ENCODE measurements at regions not wholly inside any gene's neighbourhood (a gene's known extent, or its start where the extent isn't known, plus 50 kb on each side); places are given as distances from the start of the nearest gene placed in this dataset.

GRCh38 chr18:27240383-27240782, 55.3 kb upstream of the CHST9 start:
- WGBS, 2 experiments (ENCODE audit: extremely low coverage in 2 of 2, insufficient read length in 1 of 2) = no CpG with 5 or more reads among the region's 3 CpGs
- Histone ChIP-seq H3K9ac (ENCODE audit: low read depth, low read length) (no peak overlapping the region), H3K23ac (ENCODE audit: low read depth, low read length) (no peak overlapping the region), H2BK120ac (ENCODE audit: low read depth, low read length) (no peak overlapping the region), H4K5ac (ENCODE audit: low read depth, low read length) (no peak overlapping the region), H3K4me2 (ENCODE audit: low read depth, low read length) (no peak overlapping the region), H2AFZ (replicated peaks; ENCODE audit: low read length, poor library complexity) (no peak overlapping the region), H3K56ac (ENCODE audit: extremely low read depth, insufficient read depth, low read length) (no peak overlapping the region), H4K8ac (ENCODE audit: low read depth in 2 of 2, low read length in 2 of 2) (no peak overlapping the region), H3K9me3 (ENCODE audit: control insufficient read depth, insufficient read depth, low read length) (no peaks in the 10 kb centered on the region), H3K14ac (replicated peaks; ENCODE audit: low read depth, low read length) (no peak overlapping the region), H2BK15ac (ENCODE audit: low read depth, low read length) (no peak overlapping the region), H3K36me3 (ENCODE audit: control insufficient read depth, insufficient read depth, low read length) (no peaks in the 10 kb centered on the region), H2AK9ac (replicated peaks; ENCODE audit: low read depth, low read length, poor library complexity) (no peak overlapping the region), H3K27ac (ENCODE audit: insufficient read depth, low read length) (no peak overlapping the region), H3K4me1 (ENCODE audit: control insufficient read depth, insufficient read depth, low read length) (no peaks in the 10 kb centered on the region), H3K18ac (ENCODE audit: low read depth, low read length) (no peak overlapping the region), H3K27me3 (ENCODE audit: control insufficient read depth, insufficient read depth, low read length) (no peaks in the 10 kb centered on the region), H3K4ac (ENCODE audit: low read depth, low read length) (no peak overlapping the region), H4K91ac (ENCODE audit: insufficient read depth, low read depth, low read length) (no peak overlapping the region), H2AK5ac (ENCODE audit: low read depth, low read length) (no peak overlapping the region), H4K20me1 (ENCODE audit: insufficient read depth, low read length) (no peaks in the 10 kb centered on the region), H2BK20ac (ENCODE audit: low read depth, low read length) (no peak overlapping the region), H2BK5ac (ENCODE audit: low read depth, low read length, poor library complexity, severe bottlenecking) (no peak overlapping the region), H3K4me3 (ENCODE audit: insufficient read depth, low read depth, low read length) (no peak overlapping the region), H3K79me1 (ENCODE audit: low read depth in 1 of 2, low read length in 2 of 2) (no peaks in the 10 kb centered on the region), H3K9me1 (ENCODE audit: insufficient read depth, low read length) (no peaks in the 10 kb centered on the region)
- dilution Hi-C loops (cut with HindIII; ENCODE audit: low sequenced_read_pairs, unreplicated experiment) = no loop called here
- POLR2A ChIA-PET (ENCODE audit: unreplicated experiment) = no interaction called here
- CTCF ChIA-PET = no interaction called here
- ATAC-seq (ENCODE audit: low read depth) (no peak), DNase-seq (no peak)
- in situ Hi-C loops (cut with MboI; ENCODE audit: low sequenced_read_pairs) = no loop called here
- BruUV-seq (replicated peaks) = no TSS peak
- TF ChIP-seq CHD1 (IDR thresholded peaks at IDR 0.05; ENCODE audit: low read depth, low read length) (no peak), CTCF (conservative IDR thresholded peaks at IDR 0.05; ENCODE audit: low read depth, low read length) (no peak), MAZ (IDR thresholded peaks at IDR 0.05; ENCODE audit: borderline replicate concordance, low read depth, low read length) (no peak), CEBPB (IDR thresholded peaks at IDR 0.05; ENCODE audit: low read depth, low read length) (no peak), ELK1 (IDR thresholded peaks at IDR 0.05; ENCODE audit: borderline replicate concordance, low read depth, low read length) (no peak), POLR2A (IDR thresholded peaks at IDR 0.05; ENCODE audit: low read depth, low read length) (no peak), FOS (IDR thresholded peaks at IDR 0.05; ENCODE audit: low read depth, low read length) (no peak), RFX5 (IDR thresholded peaks at IDR 0.05; ENCODE audit: low read depth, low read length) (no peak), BHLHE40 (IDR thresholded peaks at IDR 0.05; ENCODE audit: low read depth, low read length) (no peak), RAD21 (IDR thresholded peaks at IDR 0.05; ENCODE audit: low read length) (no peak), NFE2L2 (IDR thresholded peaks at IDR 0.05; ENCODE audit: low read depth, low read length) (no peak), MXI1 (IDR thresholded peaks at IDR 0.05; ENCODE audit: borderline replicate concordance, low read depth, low read length) (no peak), USF2 (IDR thresholded peaks at IDR 0.05; ENCODE audit: low read depth, low read length) (no peak), SMC3 (IDR thresholded peaks at IDR 0.05; ENCODE audit: low read depth, low read length) (no peak), MAFK (IDR thresholded peaks at IDR 0.05; ENCODE audit: low read depth, low read length) (no peak), RCOR1 (IDR thresholded peaks at IDR 0.05; ENCODE audit: insufficient replicate concordance, low read length) (no peak)
- intact Hi-C loops (cut with micrococcal nuclease) = no loop called here
